Neural cell (in vitro differentiated cells): ENCODE measurements at regions not wholly inside any gene's neighbourhood (a gene's known extent, or its start where the extent isn't known, plus 50 kb on each side); places are given as distances from the start of the nearest gene placed in this dataset.

Experiments used
- H2AFZ ChIP-seq: fragments of 200-600, 300-800 bp; sonication (generic), shearing (Covaris generic); 2 replicates; pipeline ENCODE4 v1.6.0; 2014; ENCODE audit warnings: low read depth, mild to moderate bottlenecking, antibody characterized with exemption, low read length, moderate library complexity
- H3F3A ChIP-seq: fragments of 200-600 bp; shearing (Covaris generic); 2 replicates; pipeline ENCODE4 v1.6.1; 2016; ENCODE audit warnings: mild to moderate bottlenecking, moderate library complexity, mixed read lengths, antibody characterized with exemption, low read length; ENCODE audit not compliant: insufficient read depth, poor library complexity, severe bottlenecking
- H3K27ac ChIP-seq: fragments of 200-600, 300-800 bp; sonication (generic), shearing (Covaris generic); 2 replicates; pipeline ENCODE4 v1.5.1; 2014; ENCODE audit warnings: mild to moderate bottlenecking, low read length, moderate library complexity
- H3K27me3 ChIP-seq: fragments of 300-800, 200-600 bp; sonication (generic), shearing (Covaris generic); 2 replicates; pipeline ENCODE4 v1.6.0; 2014; ENCODE audit warnings: mild to moderate bottlenecking, low read depth, low read length, moderate library complexity; ENCODE audit not compliant: insufficient read depth
- H3K36me3 ChIP-seq: fragments of 300-800, 200-600 bp; sonication (generic), shearing (Covaris generic); 2 replicates; pipeline ENCODE4 v1.5.1; 2014; ENCODE audit warnings: mild to moderate bottlenecking, antibody characterized with exemption, low read length, moderate library complexity; ENCODE audit not compliant: insufficient read depth
- H3K4me2 ChIP-seq: fragments of 300-800, 200-600 bp; sonication (generic), shearing (Covaris generic); 2 replicates; pipeline ENCODE4 v1.6.0; 2014; ENCODE audit warnings: mild to moderate bottlenecking, low read length
- H3K4me3 ChIP-seq: fragments of 300-800, 200-600 bp; sonication (generic), shearing (Covaris generic); 2 replicates; pipeline ENCODE4 v1.5.1; 2014; ENCODE audit warnings: mild to moderate bottlenecking, low read length, moderate library complexity
- H3K79me2 ChIP-seq: fragments of 200-600 bp; shearing (Covaris generic); replicated peaks from 2 replicates; pipeline ENCODE4 v1.6.0; 2014; ENCODE audit warnings: mild to moderate bottlenecking, low read length, moderate library complexity; ENCODE audit not compliant: insufficient read depth
- H3K9ac ChIP-seq: fragments of 300-800, 200-600 bp; sonication (generic), shearing (Covaris generic); 2 replicates; pipeline ENCODE4 v1.6.1; 2016; ENCODE audit warnings: mild to moderate bottlenecking, low read length, mixed read lengths
- H3K9me2 ChIP-seq: fragments of 200-600 bp; shearing (Covaris generic); 2 replicates; pipeline ENCODE4 v1.6.1; 2016; ENCODE audit warnings: mild to moderate bottlenecking, low read length, mixed read lengths; ENCODE audit not compliant: insufficient read depth
- H3K9me3 ChIP-seq: fragments of 200-600, 300-800 bp; sonication (generic), shearing (Covaris generic); 2 replicates; pipeline ENCODE4 v1.6.1; 2016; ENCODE audit warnings: mild to moderate bottlenecking, mixed run types, low read length, moderate library complexity, mixed read lengths
- H4K20me1 ChIP-seq: fragments of 200-600 bp; shearing (Covaris generic); 2 replicates; pipeline ENCODE4 v1.6.1; 2016; ENCODE audit warnings: mild to moderate bottlenecking, mixed run types; ENCODE audit not compliant: insufficient read depth
- CTCF ChIP-seq: fragments of 450-650 bp; IDR thresholded peaks from 2 replicates; pipeline ENCODE4 v1.5.1; 2014; ENCODE audit warnings: antibody characterized with exemption, mild to moderate bottlenecking, moderate library complexity; ENCODE audit not compliant: poor library complexity, severe bottlenecking
- EP300 ChIP-seq: fragments of 450-650 bp; conservative IDR thresholded peaks from 2 replicates; pipeline ENCODE4 v1.6.1; 2014; ENCODE audit warnings: antibody characterized with exemption, mild to moderate bottlenecking, moderate library complexity; ENCODE audit not compliant: poor library complexity, severe bottlenecking
- EZH2 ChIP-seq: fragments of 200-600, 300-800 bp; shearing (Covaris generic), sonication (generic); IDR thresholded peaks from 2 replicates; pipeline ENCODE4 v1.6.1; 2014; ENCODE audit warnings: antibody characterized with exemption, low read length, borderline replicate concordance, mild to moderate bottlenecking; ENCODE audit not compliant: insufficient read depth, poor library complexity, severe bottlenecking
- MXI1 ChIP-seq: fragments of 450-650 bp; conservative IDR thresholded peaks from 2 replicates; pipeline ENCODE4 v1.6.1; 2014; ENCODE audit warnings: antibody characterized with exemption, mild to moderate bottlenecking; ENCODE audit not compliant: poor library complexity, severe bottlenecking
- POLR2AphosphoS5 ChIP-seq: IDR thresholded peaks from 2 replicates; pipeline ENCODE4 v1.6.1; 2012
- RAD21 ChIP-seq: fragments of 450-650 bp; conservative IDR thresholded peaks from 2 replicates; pipeline ENCODE4 v1.6.1; 2014; ENCODE audit warnings: antibody characterized with exemption, mild to moderate bottlenecking, moderate library complexity
- REST ChIP-seq: IDR thresholded peaks from 2 replicates; pipeline ENCODE4 v1.6.1; 2012; ENCODE audit warnings: borderline replicate concordance
- SMC3 ChIP-seq: fragments of 450-650 bp; conservative IDR thresholded peaks from 2 replicates; pipeline ENCODE4 v1.6.1; 2014; ENCODE audit warnings: antibody characterized with exemption, mild to moderate bottlenecking, moderate library complexity; ENCODE audit not compliant: poor library complexity
- TAF1 ChIP-seq: IDR thresholded peaks from 2 replicates; pipeline ENCODE4 v1.6.1; 2012; ENCODE audit warnings: low read depth

DNA sequence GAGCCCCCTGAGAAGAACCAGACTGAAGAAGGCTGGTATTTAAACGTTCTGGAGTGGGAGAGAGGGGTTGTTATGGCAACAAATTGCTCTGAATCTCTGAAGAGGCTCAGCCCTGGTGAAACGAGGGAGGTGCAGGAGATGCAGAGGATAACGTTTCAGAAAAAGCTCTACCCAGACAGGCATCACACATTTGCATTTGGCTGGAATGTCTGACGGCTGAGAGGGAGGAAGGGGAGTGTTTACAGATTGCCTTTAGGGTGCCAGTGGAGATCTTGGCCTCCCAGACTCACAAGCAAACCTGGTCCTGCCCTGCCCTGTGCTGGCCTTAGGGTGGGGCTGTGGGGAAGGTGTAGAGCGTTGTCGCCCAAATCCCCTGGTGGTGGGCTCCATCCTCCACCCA, 169.0 kb upstream of the AJAP1 start:
- Histone ChIP-seq H4K20me1 (no peaks in the 10 kb centered on the region), H3K4me3 (peak overlapping the region; percentile 52), H3K4me2 (no peak overlapping the region), H3K9me2 (no peaks in the 10 kb centered on the region), H3K36me3 (no peaks in the 10 kb centered on the region), H3K27ac (peak overlapping the region; percentile 89), H3K79me2 (no peaks in the 10 kb centered on the region), H3K9ac (peak overlapping the region; percentile 50), H3F3A (no peaks in the 10 kb centered on the region), H3K27me3 (no peaks in the 10 kb centered on the region), H3K9me3 (no peaks in the 10 kb centered on the region), H2AFZ (no peak overlapping the region)
- TF ChIP-seq CTCF (peak; percentile 36), EP300 (peak; percentile 72), MXI1 (no peak), RAD21 (peak; percentile 56), SMC3 (no peak), EZH2 (no peak), TAF1 (no peak), REST (no peak), POLR2AphosphoS5 (no peak)

DNA sequence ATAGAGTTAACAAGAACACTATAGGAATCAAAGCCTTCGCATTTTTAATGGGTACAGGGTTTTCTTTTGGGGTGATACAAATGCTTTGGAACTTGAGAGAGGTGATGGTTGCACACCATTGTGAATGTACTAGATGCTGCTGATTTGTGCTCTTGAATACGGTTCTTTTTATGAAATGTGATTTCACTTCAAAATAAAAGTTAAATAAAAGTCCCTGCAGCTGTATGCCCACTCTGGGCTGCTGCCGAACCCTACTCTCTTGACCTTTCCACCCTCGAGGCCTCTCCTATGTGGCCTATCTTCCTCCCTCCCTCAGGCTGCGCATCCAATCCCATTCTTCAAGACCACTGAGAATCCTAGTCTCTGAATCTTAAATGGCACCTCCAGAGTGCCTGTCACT, 168.5 kb upstream of the AJAP1 start:
- H3K79me2 ChIP-seq = no peaks in the 10 kb centered on the region
- no peaks in the 10 kb centered on the region for H3K36me3 ChIP-seq
- no peaks in the 10 kb centered on the region for H3K27me3 ChIP-seq
- H3F3A ChIP-seq = no peaks in the 10 kb centered on the region
- TF ChIP-seq CTCF (no peak), EP300 (no peak), MXI1 (no peak), POLR2AphosphoS5 (no peak), TAF1 (no peak), EZH2 (no peak), RAD21 (no peak), REST (no peak), SMC3 (no peak)
- H4K20me1 ChIP-seq = no peaks in the 10 kb centered on the region
- peak overlapping the region; percentile 89 for H3K27ac ChIP-seq
- H3K9me3 ChIP-seq = no peaks in the 10 kb centered on the region
- no peaks in the 10 kb centered on the region for H3K9me2 ChIP-seq
- H3K4me2 ChIP-seq = no peak overlapping the region
- no peak overlapping the region for H2AFZ ChIP-seq
- peak overlapping the region; percentile 52 for H3K4me3 ChIP-seq
- H3K9ac ChIP-seq = peak overlapping the region; percentile 50
